K562 (cell line): ENCODE measurements at regions not wholly inside any gene's neighbourhood (a gene's known extent, or its start where the extent isn't known, plus 50 kb on each side); places are given as distances from the start of the nearest gene placed in this dataset.

Experiments used
- ATF3 ChIP-seq, 2 experiments: fragments of 450-650 bp in 1 of 2; sonication (generic) in 1 of 2; formaldehyde crosslinking in 1 of 2; IDR thresholded peaks in 1 of 2; conservative IDR thresholded peaks in 1 of 2; 2 replicates each; pipeline versions ENCODE4 v1.6.1 to v1.8.1; 2016 to 2023; ENCODE audit warnings: mild to moderate bottlenecking in 2 of 2, moderate library complexity in 2 of 2, inconsistent platforms in 1 of 2, missing genetic modification reagents in 1 of 2
- BRF2 ChIP-seq: IDR thresholded peaks from 3 replicates; pipeline ENCODE4 v1.6.1; 2011; ENCODE audit warnings: borderline replicate concordance, mild to moderate bottlenecking; ENCODE audit not compliant: insufficient read length, insufficient read depth
- CBFA2T2 ChIP-seq: fragments of 450-650 bp; conservative IDR thresholded peaks from 2 replicates; pipeline ENCODE4 v1.6.1; 2017; ENCODE audit warnings: mild to moderate bottlenecking
- DPF2 ChIP-seq: fragments of 450-650 bp; IDR thresholded peaks from 2 replicates; pipeline ENCODE4 v1.6.1; 2016
- ESRRA ChIP-seq: fragments of 450-650 bp; IDR thresholded peaks from 2 replicates; pipeline ENCODE4 v1.6.1; 2014; ENCODE audit warnings: low read depth, mild to moderate bottlenecking, moderate library complexity, borderline replicate concordance
- ETV1 ChIP-seq: fragments of 450-650 bp; conservative IDR thresholded peaks from 2 replicates; pipeline ENCODE4 v1.6.1; 2016; ENCODE audit warnings: missing genetic modification characterization, control low read depth, low read depth, missing compliant biosample characterization
- FOS ChIP-seq: IDR thresholded peaks from 3 replicates; pipeline ENCODE4 v1.6.1; 2011; ENCODE audit not compliant: insufficient read length; ENCODE audit errors: extremely low read depth
- HMBOX1 ChIP-seq: sonication (generic); IDR thresholded peaks from 2 replicates; pipeline ENCODE4 v1.6.1; 2016
- MAFG ChIP-seq: fragments of 450-650 bp; conservative IDR thresholded peaks from 2 replicates; pipeline ENCODE4 v1.6.1; 2016; ENCODE audit warnings: missing genetic modification characterization, missing compliant biosample characterization
- MBD2 ChIP-seq: sonication (generic); IDR thresholded peaks from 2 replicates; pipeline ENCODE4 v1.6.1; 2016; ENCODE audit warnings: low read depth, borderline replicate concordance
- MLLT1 ChIP-seq, 2 experiments: fragments of 450-650 bp; IDR thresholded peaks; 2 replicates each; pipeline ENCODE4 v1.6.1; 2016
- NFYB ChIP-seq: IDR thresholded peaks from 2 replicates; pipeline ENCODE4 v1.6.1; 2011; ENCODE audit warnings: mild to moderate bottlenecking, moderate library complexity; ENCODE audit not compliant: insufficient read length; ENCODE audit errors: extremely low read depth
- PML ChIP-seq: IDR thresholded peaks from 2 replicates; pipeline ENCODE4 v1.6.1; 2012; ENCODE audit warnings: low read length, inconsistent platforms
- RCOR1 ChIP-seq, 2 experiments: IDR thresholded peaks; 2 replicates each; pipeline ENCODE4 v1.6.1; 2012; ENCODE audit warnings: low read depth in 2 of 2, low read length in 2 of 2, borderline replicate concordance in 1 of 2, improper control_type of control experiment in 1 of 2
- SMARCC2 ChIP-seq: fragments of 450-650 bp; IDR thresholded peaks from 2 replicates; pipeline ENCODE4 v1.6.1; 2017; ENCODE audit warnings: antibody characterized with exemption, moderate library complexity, mild to moderate bottlenecking, low read depth
- TAF9B ChIP-seq: fragments of 450-650 bp; IDR thresholded peaks from 2 replicates; pipeline ENCODE4 v1.6.1; 2018; ENCODE audit warnings: mild to moderate bottlenecking; ENCODE audit not compliant: partially characterized antibody
- TEAD4 ChIP-seq, 2 experiments: sonication (generic) in 1 of 2; formaldehyde crosslinking in 1 of 2; IDR thresholded peaks; 2 replicates each; pipeline versions ENCODE4 v1.6.1 to v1.8.0; 2012 to 2022; ENCODE audit warnings: borderline replicate concordance in 1 of 2, inconsistent platforms in 1 of 2, low read length in 1 of 2, mild to moderate bottlenecking in 1 of 2, missing genetic modification reagents in 1 of 2
- U2AF1 ChIP-seq: fragments of 200-400 bp; formaldehyde crosslinking; optimal IDR thresholded peaks from 2 replicates; pipeline ENCODE3; 2017; ENCODE audit warnings: mild to moderate bottlenecking, low read depth, low read length, moderate library complexity
- ZNF316 ChIP-seq: fragments of 450-650 bp; IDR thresholded peaks from 2 replicates; pipeline ENCODE4 v1.6.1; 2016
- ZNF76 ChIP-seq: fragments of 250-450 bp; sonication (Bioruptor Pico); IDR thresholded peaks from 2 replicates; pipeline ENCODE4 v1.4.0; 2020; ENCODE audit warnings: mild to moderate bottlenecking, moderate library complexity, borderline replicate concordance
- ZNF766 ChIP-seq: fragments of 200-800 bp; sonication (Bioruptor generic); conservative IDR thresholded peaks from 2 replicates; pipeline ENCODE4 v1.6.1; 2016; ENCODE audit warnings: missing genetic modification characterization, missing compliant biosample characterization

GRCh38 chr9:73370053-73370452 lies 218.4 kb downstream of the ANXA1 start (continued):
- TF ChIP-seq MBD2 (peak; percentile 52; the same call in 1 of the 2 replicates), PML (0 out of 2 replicates have a peak, but pooled peaks have one; percentile 17), ZNF76 (no peak), TEAD4 (IDR thresholded peaks at IDR 0.05; ENCODE audit: low read length) (peak; percentile 80), TEAD4 (CRISPR knock-in tag; IDR thresholded peaks at IDR 0.05; ENCODE audit: borderline replicate concordance) (no peak), ATF3 (IDR thresholded peaks at IDR 0.05) (peak; percentile 91), ATF3 (CRISPR knock-in tag; conservative IDR thresholded peaks at IDR 0.05) (no peak), ESRRA (0 out of 2 replicates have a peak, but pooled peaks have one; percentile 19), NFYB (no peak), TAF9B (no peak), RCOR1 (IDR thresholded peaks at IDR 0.05; ENCODE audit: borderline replicate concordance in 1 of 2, low read depth in 2 of 2, low read length in 2 of 2) (peak in 1 of 2 experiments; percentile 74; a peak in 1 of 4 replicates), U2AF1 (no peak), ETV1 (tag) (no peak), HMBOX1 (peak; percentile 71), BRF2 (no peak), ZNF316 (peak; percentile 84), MLLT1 (IDR thresholded peaks at IDR 0.05) (no peak), FOS (peak; percentile 44), ZNF766 (CRISPR knock-in tag) (0 out of 2 replicates have a peak, but pooled peaks have one; percentile 32), DPF2 (peak; percentile 91), CBFA2T2 (peak; percentile 63), SMARCC2 (peak; percentile 73), MAFG (tag) (peak; percentile 80)
